Keratinocyte (primary cell): ENCODE measurements at regions not wholly inside any gene's neighbourhood (a gene's known extent, or its start where the extent isn't known, plus 50 kb on each side); places are given as distances from the start of the nearest gene placed in this dataset.

Source experiments
- DNase-seq: peaks from one replicate; pipeline ENCODE4 v3.0.0-alpha.2; 2011; ENCODE audit warnings: low read depth, missing footprints, low spot score
- FAIRE-seq: peaks from 2 replicates; lab custom pipeline; 2011; peaks lifted over from hg19 to GRCh38; lab: Jason Lieb, UNC
- H2AFZ ChIP-seq: 2 replicates; pipeline ENCODE4 v1.6.0; 2012; ENCODE audit warnings: low read length, control low read depth, inconsistent platforms; ENCODE audit not compliant: control insufficient read depth
- H3K27ac ChIP-seq: 2 replicates; pipeline ENCODE4 v1.5.1; 2011; ENCODE audit warnings: low read length; ENCODE audit not compliant: control insufficient read depth, insufficient read depth
- H3K27me3 ChIP-seq: 3 replicates; pipeline ENCODE4 v1.6.0; 2011; ENCODE audit warnings: low read length; ENCODE audit not compliant: control insufficient read depth, insufficient read depth; ENCODE audit errors: extremely low read depth
- H3K36me3 ChIP-seq, 2 experiments: 2 replicates in 1 of 2; 3 replicates in 1 of 2; pipeline ENCODE4 v1.5.1; 2011; ENCODE audit warnings: low read length in 2 of 2, mild to moderate bottlenecking in 1 of 2; ENCODE audit not compliant: control insufficient read depth in 2 of 2, insufficient read depth in 2 of 2; ENCODE audit errors: extremely low read depth in 1 of 2
- H3K4me1 ChIP-seq: 3 replicates; pipeline ENCODE4 v1.5.1; 2011; ENCODE audit warnings: low read length; ENCODE audit not compliant: control insufficient read depth, insufficient read depth; ENCODE audit errors: extremely low read depth
- H3K4me2 ChIP-seq: 3 replicates; pipeline ENCODE4 v1.6.0; 2011; ENCODE audit warnings: low read depth, low read length; ENCODE audit not compliant: control insufficient read depth, insufficient read depth; ENCODE audit errors: extremely low read depth
- H3K4me3 ChIP-seq, 3 experiments: fragments of 200-600 bp in 1 of 3; sonication (generic) in 1 of 3; 2 replicates in 2 of 3; 3 replicates in 1 of 3; pipeline ENCODE4 v1.5.1; 2011 to 2016; ENCODE audit warnings: low read length in 3 of 3, mild to moderate bottlenecking in 3 of 3, control low read depth in 2 of 3, inconsistent platforms in 1 of 3, low read depth in 1 of 3, mixed read lengths in 1 of 3, mixed run types in 1 of 3, moderate library complexity in 1 of 3; ENCODE audit not compliant: control insufficient read depth in 2 of 3, insufficient read depth in 2 of 3; ENCODE audit errors: extremely low read depth in 1 of 3
- H3K79me2 ChIP-seq: 2 replicates; pipeline ENCODE4 v1.6.0; 2012; ENCODE audit warnings: low read length; ENCODE audit not compliant: control insufficient read depth, insufficient read depth
- H3K9ac ChIP-seq: 3 replicates; pipeline ENCODE4 v1.6.0; 2011; ENCODE audit warnings: low read length; ENCODE audit not compliant: control insufficient read depth, insufficient read depth; ENCODE audit errors: extremely low read depth
- H3K9me1 ChIP-seq: 3 replicates; pipeline ENCODE4 v1.6.0; 2011; ENCODE audit warnings: low read length; ENCODE audit not compliant: control insufficient read depth, insufficient read depth; ENCODE audit errors: extremely low read depth
- H3K9me3 ChIP-seq: 2 replicates; pipeline ENCODE4 v1.5.1; 2012; ENCODE audit warnings: low read depth, low read length; ENCODE audit not compliant: control insufficient read depth
- H4K20me1 ChIP-seq: 3 replicates; pipeline ENCODE4 v1.6.0; 2011; ENCODE audit warnings: low read length; ENCODE audit not compliant: control insufficient read depth, insufficient read depth; ENCODE audit errors: extremely low read depth
- EZH2 ChIP-seq: IDR thresholded peaks from one replicate; pipeline ENCODE4 v1.6.1; 2012; ENCODE audit warnings: inconsistent platforms, mild to moderate bottlenecking, low read length, moderate library complexity
- dilution Hi-C: fragments of 300-500 bp; cut with MboI; formaldehyde crosslinking; loops from one replicate; pipeline ENCODE4 v1.7.0; 2020; ENCODE audit warnings: low sequenced_read_pairs; ENCODE audit not compliant: extremely low pct_ligation_motif_present
- TF ChIP-seq, protein P1 (sequence below), 3 experiments: IDR thresholded peaks in 1 of 3; conservative IDR thresholded peaks in 1 of 3; optimal IDR thresholded peaks in 1 of 3; 2 replicates in 2 of 3; 3 replicates in 1 of 3; pipeline versions ENCODE3 to v1.5.1; 2011; ENCODE audit warnings: low read length in 3 of 3, mild to moderate bottlenecking in 3 of 3, moderate library complexity in 2 of 3, control low read depth in 1 of 3, inconsistent platforms in 1 of 3; ENCODE audit not compliant: insufficient read depth in 2 of 3; ENCODE audit errors: extremely low read depth in 1 of 3

GRCh38 chr5:2399804-2400203 is 351.7 kb downstream of the IRX2 start:
- Histone ChIP-seq H3K9me1 (no peaks in the 10 kb centered on the region), H3K9me3 (no peaks in the 10 kb centered on the region), H3K79me2 (no peaks in the 10 kb centered on the region), H3K4me3 (no peak overlapping the region), H3K36me3 (no peaks in the 10 kb centered on the region), H2AFZ (no peak overlapping the region), H3K4me2 (no peak overlapping the region), H4K20me1 (no peaks in the 10 kb centered on the region), H3K9ac (no peak overlapping the region), H3K4me1 (no peaks in the 10 kb centered on the region), H3K27ac (no peak overlapping the region), H3K27me3 (no peaks in the 10 kb centered on the region)
- dilution Hi-C loops, result no loop called here
- FAIRE-seq (no peak), DNase-seq (no peak)
- TF ChIP-seq EZH2, result no peak
- TF ChIP-seq, protein P1, sequence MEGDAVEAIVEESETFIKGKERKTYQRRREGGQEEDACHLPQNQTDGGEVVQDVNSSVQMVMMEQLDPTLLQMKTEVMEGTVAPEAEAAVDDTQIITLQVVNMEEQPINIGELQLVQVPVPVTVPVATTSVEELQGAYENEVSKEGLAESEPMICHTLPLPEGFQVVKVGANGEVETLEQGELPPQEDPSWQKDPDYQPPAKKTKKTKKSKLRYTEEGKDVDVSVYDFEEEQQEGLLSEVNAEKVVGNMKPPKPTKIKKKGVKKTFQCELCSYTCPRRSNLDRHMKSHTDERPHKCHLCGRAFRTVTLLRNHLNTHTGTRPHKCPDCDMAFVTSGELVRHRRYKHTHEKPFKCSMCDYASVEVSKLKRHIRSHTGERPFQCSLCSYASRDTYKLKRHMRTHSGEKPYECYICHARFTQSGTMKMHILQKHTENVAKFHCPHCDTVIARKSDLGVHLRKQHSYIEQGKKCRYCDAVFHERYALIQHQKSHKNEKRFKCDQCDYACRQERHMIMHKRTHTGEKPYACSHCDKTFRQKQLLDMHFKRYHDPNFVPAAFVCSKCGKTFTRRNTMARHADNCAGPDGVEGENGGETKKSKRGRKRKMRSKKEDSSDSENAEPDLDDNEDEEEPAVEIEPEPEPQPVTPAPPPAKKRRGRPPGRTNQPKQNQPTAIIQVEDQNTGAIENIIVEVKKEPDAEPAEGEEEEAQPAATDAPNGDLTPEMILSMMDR (optimal IDR thresholded peaks at IDR 0.05 in 1 of 3, IDR thresholded peaks at IDR 0.05 in 1 of 3, conservative IDR thresholded peaks at IDR 0.05 in 1 of 3; ENCODE audit: extremely low read depth in 1 of 3, insufficient read depth in 2 of 3, low read length in 3 of 3), result no peak

- TF ChIP-seq EZH2, result no peak
- TF ChIP-seq, protein P1 (optimal IDR thresholded peaks at IDR 0.05 in 1 of 3, IDR thresholded peaks at IDR 0.05 in 1 of 3, conservative IDR thresholded peaks at IDR 0.05 in 1 of 3; ENCODE audit: extremely low read depth in 1 of 3, insufficient read depth in 2 of 3, low read length in 3 of 3), result no peak
- H4K20me1 ChIP-seq, result no peaks in the 10 kb centered on the region
- H3K9me1 ChIP-seq, result no peaks in the 10 kb centered on the region
- no peaks in the 10 kb centered on the region for H3K4me1 ChIP-seq
- H3K36me3 ChIP-seq, result no peaks in the 10 kb centered on the region
- H3K9ac ChIP-seq, result no peak overlapping the region
- FAIRE-seq (no peak), DNase-seq (no peak)
- H3K9me3 ChIP-seq, result no peaks in the 10 kb centered on the region
- H3K4me3 ChIP-seq, result no peak overlapping the region
- dilution Hi-C loops, result no loop called here
- H3K79me2 ChIP-seq, result no peaks in the 10 kb centered on the region
- H3K4me2 ChIP-seq, result no peak overlapping the region
- no peaks in the 10 kb centered on the region for H3K27me3 ChIP-seq
- H2AFZ ChIP-seq, result no peak overlapping the region
- no peak overlapping the region for H3K27ac ChIP-seq
Measured at GRCh38 chr5:2399096-2399495, 352.4 kb downstream of the IRX2 start.
